IMR-90 (cell line): ENCODE measurements at regions not wholly inside any gene's neighbourhood (a gene's known extent, or its start where the extent isn't known, plus 50 kb on each side); places are given as distances from the start of the nearest gene placed in this dataset.

Experiments
- BHLHE40 ChIP-seq: fragments of 150-350 bp; IDR thresholded peaks from 2 replicates; pipeline ENCODE4 v1.6.1; 2016; ENCODE audit warnings: mild to moderate bottlenecking, low read depth, low read length
- CEBPB ChIP-seq: IDR thresholded peaks from 2 replicates; pipeline ENCODE4 v1.6.1; 2012; ENCODE audit warnings: low read depth, low read length, improper control_type of control experiment
- CHD1 ChIP-seq: IDR thresholded peaks from 2 replicates; pipeline ENCODE4 v1.6.1; 2012; ENCODE audit warnings: low read depth, low read length, improper control_type of control experiment
- CTCF ChIP-seq: conservative IDR thresholded peaks from 2 replicates; pipeline ENCODE4 v1.5.1; 2012; ENCODE audit warnings: mild to moderate bottlenecking, low read depth, low read length, improper control_type of control experiment
- FOS ChIP-seq: fragments of 150-350 bp; IDR thresholded peaks from 2 replicates; pipeline ENCODE4 v1.6.1; 2016; ENCODE audit warnings: low read depth, low read length
- MAFK ChIP-seq: IDR thresholded peaks from 2 replicates; pipeline ENCODE4 v1.6.1; 2012; ENCODE audit warnings: low read depth, low read length, improper control_type of control experiment
- MAZ ChIP-seq: IDR thresholded peaks from 2 replicates; pipeline ENCODE4 v1.6.1; 2012; ENCODE audit warnings: low read depth, mild to moderate bottlenecking, low read length, improper control_type of control experiment, moderate library complexity, borderline replicate concordance
- MXI1 ChIP-seq: IDR thresholded peaks from 2 replicates; pipeline ENCODE4 v1.6.1; 2012; ENCODE audit warnings: low read depth, mild to moderate bottlenecking, low read length, moderate library complexity, borderline replicate concordance
- NFE2L2 ChIP-seq: fragments of 150-350 bp; IDR thresholded peaks from 2 replicates; pipeline ENCODE4 v1.6.1; 2016; ENCODE audit warnings: low read depth, mild to moderate bottlenecking, low read length
- POLR2A ChIP-seq: IDR thresholded peaks from 2 replicates; pipeline ENCODE4 v1.6.1; 2012; ENCODE audit warnings: mild to moderate bottlenecking, low read depth, low read length
- RAD21 ChIP-seq: IDR thresholded peaks from 2 replicates; pipeline ENCODE4 v1.6.1; 2012; ENCODE audit warnings: low read length, improper control_type of control experiment
- RCOR1 ChIP-seq: IDR thresholded peaks from 2 replicates; pipeline ENCODE4 v1.6.1; 2012; ENCODE audit warnings: mild to moderate bottlenecking, low read length, improper control_type of control experiment; ENCODE audit not compliant: insufficient replicate concordance
- SMC3 ChIP-seq: fragments of 150-350 bp; IDR thresholded peaks from 2 replicates; pipeline ENCODE4 v1.6.1; 2016; ENCODE audit warnings: low read depth, mild to moderate bottlenecking, antibody characterized with exemption, low read length, moderate library complexity
- TF ChIP-seq, protein P1 (sequence below): fragments of 150-350 bp; IDR thresholded peaks from 2 replicates; pipeline ENCODE4 v1.6.1; 2016; ENCODE audit warnings: low read depth, mild to moderate bottlenecking, low read length, moderate library complexity, borderline replicate concordance

DNA sequence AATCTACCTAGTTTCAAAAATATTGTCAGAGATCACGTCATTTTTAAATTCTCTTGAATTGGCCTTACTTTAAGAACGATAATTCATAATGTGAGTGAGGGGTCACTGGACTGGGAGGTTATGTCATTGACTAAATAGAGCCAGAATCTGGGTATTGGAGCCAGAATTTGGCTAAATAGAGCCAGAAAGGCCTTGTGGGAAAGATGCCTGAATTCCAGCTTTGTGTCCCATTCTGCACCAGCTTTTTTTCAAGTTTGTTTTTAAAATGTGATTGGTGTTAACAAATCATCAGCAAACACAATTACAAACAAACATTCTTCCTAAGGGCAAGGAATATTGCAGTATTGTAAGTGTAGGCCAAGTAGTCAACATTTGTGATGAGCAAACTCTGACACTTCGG lies 233.2 kb upstream of the PRKCQ start:
- TF ChIP-seq CTCF: no peak
- TF ChIP-seq BHLHE40: no peak
- no peak for TF ChIP-seq POLR2A
- TF ChIP-seq MAZ: no peak
- no peak for TF ChIP-seq FOS
- no peak for TF ChIP-seq CEBPB
- no peak for TF ChIP-seq SMC3
- no peak for TF ChIP-seq RAD21
- TF ChIP-seq, protein P1, sequence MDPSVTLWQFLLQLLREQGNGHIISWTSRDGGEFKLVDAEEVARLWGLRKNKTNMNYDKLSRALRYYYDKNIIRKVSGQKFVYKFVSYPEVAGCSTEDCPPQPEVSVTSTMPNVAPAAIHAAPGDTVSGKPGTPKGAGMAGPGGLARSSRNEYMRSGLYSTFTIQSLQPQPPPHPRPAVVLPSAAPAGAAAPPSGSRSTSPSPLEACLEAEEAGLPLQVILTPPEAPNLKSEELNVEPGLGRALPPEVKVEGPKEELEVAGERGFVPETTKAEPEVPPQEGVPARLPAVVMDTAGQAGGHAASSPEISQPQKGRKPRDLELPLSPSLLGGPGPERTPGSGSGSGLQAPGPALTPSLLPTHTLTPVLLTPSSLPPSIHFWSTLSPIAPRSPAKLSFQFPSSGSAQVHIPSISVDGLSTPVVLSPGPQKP: no peak
- TF ChIP-seq RCOR1: no peak
- no peak for TF ChIP-seq MXI1
- no peak for TF ChIP-seq CHD1
- TF ChIP-seq MAFK: no peak
- no peak for TF ChIP-seq NFE2L2
